Loucy (cell line): ENCODE measurements at regions not wholly inside any gene's neighbourhood (a gene's known extent, or its start where the extent isn't known, plus 50 kb on each side); places are given as distances from the start of the nearest gene placed in this dataset.

Source experiments
- H2AFZ ChIP-seq: fragments of 200-600 bp; sonication (generic); 2 replicates; pipeline ENCODE4 v1.6.0; 2016; ENCODE audit warnings: antibody characterized with exemption, mild to moderate bottlenecking, low read length, moderate library complexity
- H3F3A ChIP-seq: fragments of 200-600 bp; 2 replicates; pipeline ENCODE4 v1.6.0; 2016; ENCODE audit warnings: antibody characterized with exemption, low read depth, mild to moderate bottlenecking
- H3K27me3 ChIP-seq: fragments of 200-600 bp; sonication (generic); 2 replicates; pipeline ENCODE4 v1.6.1; 2014; ENCODE audit warnings: low read length, mild to moderate bottlenecking; ENCODE audit not compliant: insufficient read depth, poor library complexity, severe bottlenecking
- H3K36me3 ChIP-seq: fragments of 200-600 bp; sonication (generic); 2 replicates; pipeline ENCODE4 v1.6.1; 2016; ENCODE audit warnings: low read length; ENCODE audit not compliant: insufficient read depth
- H3K4me1 ChIP-seq: fragments of 200-600 bp; sonication (generic); 2 replicates; pipeline ENCODE4 v1.5.1; 2014; ENCODE audit warnings: low read length, mild to moderate bottlenecking; ENCODE audit not compliant: insufficient read depth, poor library complexity, severe bottlenecking
- H3K4me2 ChIP-seq: fragments of 200-600 bp; sonication (generic); 2 replicates; pipeline ENCODE4 v1.6.0; 2014; ENCODE audit warnings: antibody characterized with exemption, low read length, low read depth, mild to moderate bottlenecking; ENCODE audit not compliant: poor library complexity, severe bottlenecking
- H3K4me3 ChIP-seq: fragments of 200-600 bp; sonication (generic); 2 replicates; pipeline ENCODE4 v1.5.1; 2014; ENCODE audit warnings: low read length, mild to moderate bottlenecking, mixed read lengths; ENCODE audit not compliant: poor library complexity, severe bottlenecking
- H3K79me2 ChIP-seq: fragments of 200-600 bp; sonication (generic); 2 replicates; pipeline ENCODE4 v1.6.1; 2014; ENCODE audit warnings: low read length; ENCODE audit not compliant: insufficient read depth
- H3K9ac ChIP-seq: fragments of 200-600 bp; sonication (generic); 2 replicates; pipeline ENCODE4 v1.6.0; 2014; ENCODE audit warnings: mild to moderate bottlenecking, low read depth, low read length, moderate library complexity; ENCODE audit not compliant: poor library complexity, severe bottlenecking
- H3K9me2 ChIP-seq: fragments of 200-600 bp; sonication (generic); replicated peaks from 2 replicates; pipeline ENCODE4 v1.6.1; 2016; ENCODE audit warnings: low read depth, low read length, mixed read lengths
- H3K9me3 ChIP-seq: fragments of 200-600 bp; sonication (generic); 2 replicates; pipeline ENCODE4 v1.6.1; 2014; ENCODE audit warnings: mild to moderate bottlenecking, antibody characterized with exemption, low read length, low read depth; ENCODE audit not compliant: insufficient read depth
- H4K20me1 ChIP-seq: fragments of 200-600 bp; sonication (generic); 2 replicates; pipeline ENCODE4 v1.6.0; 2014; ENCODE audit warnings: antibody characterized with exemption, low read length, mild to moderate bottlenecking; ENCODE audit not compliant: insufficient read depth, poor library complexity, severe bottlenecking
- EZH2phosphoT487 ChIP-seq: fragments of 200-600 bp; IDR thresholded peaks from 2 replicates; pipeline ENCODE4 v1.6.1; 2018; ENCODE audit warnings: antibody characterized with exemption, mild to moderate bottlenecking, moderate library complexity, borderline replicate concordance
- TF ChIP-seq, protein P1 (sequence below): fragments of 200-600 bp; sonication (generic); conservative IDR thresholded peaks from 2 replicates; pipeline ENCODE4 v1.5.1; 2014; ENCODE audit warnings: mild to moderate bottlenecking, antibody characterized with exemption, low read length

DNA sequence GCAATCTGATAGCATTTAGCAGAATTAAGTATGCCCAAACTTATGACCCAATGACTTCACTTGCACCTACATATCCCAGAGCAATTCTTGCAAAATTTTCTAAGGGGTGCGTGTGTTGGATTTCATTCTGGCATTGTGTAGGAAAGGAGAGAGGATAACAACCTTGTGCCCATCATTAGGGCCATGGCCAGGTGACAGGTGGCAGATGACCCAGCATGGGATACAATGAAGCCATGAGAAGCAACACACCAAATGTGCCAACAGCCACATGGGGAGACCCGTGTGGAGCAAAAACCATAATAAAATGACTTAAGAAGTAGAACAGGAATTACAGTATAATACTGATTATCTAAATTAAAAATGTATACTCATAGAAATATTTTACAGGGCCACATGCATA is 166.9 kb upstream of the EPB41L3 start:
- no peaks in the 10 kb centered on the region for H4K20me1 ChIP-seq
- H3K9ac ChIP-seq = no peak overlapping the region
- H2AFZ ChIP-seq = no peak overlapping the region
- 0 out of 2 replicates have a peak, but pooled peaks cover 5% of the 10 kb centered on the region for H3K9me3 ChIP-seq
- H3K4me2 ChIP-seq = no peak overlapping the region
- no peaks in the 10 kb centered on the region for H3K36me3 ChIP-seq
- no peaks in the 10 kb centered on the region for H3K9me2 ChIP-seq
- H3F3A ChIP-seq = no peaks in the 10 kb centered on the region
- no peak for TF ChIP-seq EZH2phosphoT487
- TF ChIP-seq, protein P1, sequence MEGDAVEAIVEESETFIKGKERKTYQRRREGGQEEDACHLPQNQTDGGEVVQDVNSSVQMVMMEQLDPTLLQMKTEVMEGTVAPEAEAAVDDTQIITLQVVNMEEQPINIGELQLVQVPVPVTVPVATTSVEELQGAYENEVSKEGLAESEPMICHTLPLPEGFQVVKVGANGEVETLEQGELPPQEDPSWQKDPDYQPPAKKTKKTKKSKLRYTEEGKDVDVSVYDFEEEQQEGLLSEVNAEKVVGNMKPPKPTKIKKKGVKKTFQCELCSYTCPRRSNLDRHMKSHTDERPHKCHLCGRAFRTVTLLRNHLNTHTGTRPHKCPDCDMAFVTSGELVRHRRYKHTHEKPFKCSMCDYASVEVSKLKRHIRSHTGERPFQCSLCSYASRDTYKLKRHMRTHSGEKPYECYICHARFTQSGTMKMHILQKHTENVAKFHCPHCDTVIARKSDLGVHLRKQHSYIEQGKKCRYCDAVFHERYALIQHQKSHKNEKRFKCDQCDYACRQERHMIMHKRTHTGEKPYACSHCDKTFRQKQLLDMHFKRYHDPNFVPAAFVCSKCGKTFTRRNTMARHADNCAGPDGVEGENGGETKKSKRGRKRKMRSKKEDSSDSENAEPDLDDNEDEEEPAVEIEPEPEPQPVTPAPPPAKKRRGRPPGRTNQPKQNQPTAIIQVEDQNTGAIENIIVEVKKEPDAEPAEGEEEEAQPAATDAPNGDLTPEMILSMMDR = no peak
- no peaks in the 10 kb centered on the region for H3K27me3 ChIP-seq
- no peak overlapping the region for H3K4me3 ChIP-seq
- no peaks in the 10 kb centered on the region for H3K4me1 ChIP-seq
- H3K79me2 ChIP-seq = no peaks in the 10 kb centered on the region

DNA sequence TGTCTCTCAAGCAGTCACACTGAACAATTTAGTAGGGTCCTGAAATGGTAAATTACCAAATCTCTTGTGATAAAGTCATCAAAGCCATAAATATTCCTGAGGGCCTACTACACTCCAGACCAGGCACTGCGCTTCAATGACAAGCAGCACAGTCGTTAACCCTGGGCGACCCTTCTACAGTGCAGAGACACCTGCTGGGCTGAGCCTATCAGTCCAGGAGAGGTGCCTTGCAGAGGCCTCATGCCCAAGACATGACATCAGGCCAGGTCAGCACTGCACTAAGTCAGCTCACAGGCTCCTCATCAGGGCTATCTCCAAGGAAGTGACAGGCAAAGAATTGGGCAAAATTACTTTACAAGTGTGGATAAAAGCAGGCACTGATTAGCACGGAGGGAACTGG is 166.4 kb upstream of the EPB41L3 start:
- Histone ChIP-seq H3K9ac (no peak overlapping the region), H3F3A (no peaks in the 10 kb centered on the region), H3K4me3 (no peak overlapping the region), H4K20me1 (no peaks in the 10 kb centered on the region), H3K4me1 (no peaks in the 10 kb centered on the region), H3K79me2 (no peaks in the 10 kb centered on the region), H3K4me2 (no peak overlapping the region), H3K9me3 (0 out of 2 replicates have a peak, but pooled peaks cover 5% of the 10 kb centered on the region), H3K9me2 (no peaks in the 10 kb centered on the region), H3K27me3 (no peaks in the 10 kb centered on the region), H3K36me3 (no peaks in the 10 kb centered on the region), H2AFZ (no peak overlapping the region)
- no peak for TF ChIP-seq EZH2phosphoT487
- TF ChIP-seq, protein P1 = no peak

DNA sequence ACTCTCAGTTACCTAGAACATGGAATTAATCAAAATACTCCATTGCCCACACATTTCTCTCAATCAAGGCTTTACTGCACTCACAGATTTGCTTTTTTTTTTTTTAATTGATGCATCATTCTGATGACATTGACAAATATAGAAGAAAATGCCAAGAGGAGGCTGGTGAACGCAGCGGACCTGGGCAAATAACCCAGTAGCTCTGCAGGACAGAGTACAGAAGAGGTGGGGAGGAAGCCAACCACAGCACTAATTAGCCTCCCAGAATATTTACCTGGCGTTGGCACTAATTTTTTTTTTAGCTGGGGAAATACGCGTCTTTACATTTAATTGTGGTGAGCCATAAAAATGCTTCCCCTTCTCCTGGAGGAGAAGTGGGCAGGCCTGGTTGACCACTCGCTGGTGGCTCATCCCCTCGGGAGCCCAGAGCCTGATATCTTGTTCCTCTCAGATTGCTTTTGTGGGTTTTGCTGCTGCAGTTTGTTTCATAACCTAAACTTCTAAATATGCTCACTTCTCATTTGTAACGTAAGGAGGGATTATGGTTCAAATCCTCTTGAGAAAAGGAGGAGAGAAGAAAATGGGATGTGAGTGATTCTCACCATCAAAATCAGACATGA is 165.8 kb upstream of the EPB41L3 start:
- no peaks in the 10 kb centered on the region for H3K36me3 ChIP-seq
- no peak overlapping the region for H3K9ac ChIP-seq
- H3K4me3 ChIP-seq = no peak overlapping the region
- no peaks in the 10 kb centered on the region for H3K79me2 ChIP-seq
- no peaks in the 10 kb centered on the region for H3K4me1 ChIP-seq
- H3K9me2 ChIP-seq = no peaks in the 10 kb centered on the region
- no peak overlapping the region for H3K4me2 ChIP-seq
- H2AFZ ChIP-seq = no peak overlapping the region
- H3K27me3 ChIP-seq = no peaks in the 10 kb centered on the region
- H4K20me1 ChIP-seq = no peaks in the 10 kb centered on the region
- no peaks in the 10 kb centered on the region for H3F3A ChIP-seq
- TF ChIP-seq, protein P1 = no peak
- TF ChIP-seq EZH2phosphoT487 = no peak
- H3K9me3 ChIP-seq = 0 out of 2 replicates have a peak, but pooled peaks cover 5% of the 10 kb centered on the region
